ENCODE measurements at regions not wholly inside any gene's neighbourhood (a gene's known extent, or its start where the extent isn't known, plus 50 kb on each side); places are given as distances from the start of the nearest gene placed in this dataset.

- TF ChIP-seq CTCF (IDR thresholded peaks at IDR 0.05) (no peak), POLR2A (IDR thresholded peaks at IDR 0.05) (no peak)
Measured at GRCh38 chrX:16278927-16279326, 111.6 kb downstream of the MAGEB17 start.
